SK-N-MC (cell line): ENCODE measurements at regions not wholly inside any gene's neighbourhood (a gene's known extent, or its start where the extent isn't known, plus 50 kb on each side); places are given as distances from the start of the nearest gene placed in this dataset.

Source experiments
- DNase-seq: peaks from one replicate; pipeline ENCODE4 v3.0.0-alpha.2; 2011; ENCODE audit warnings: low read depth, low spot score
- H3K27ac ChIP-seq: fragments of 200-600 bp; sonication (generic); 2 replicates; pipeline ENCODE4 v1.5.1; 2016; ENCODE audit warnings: mixed run types
- H3K36me3 ChIP-seq: fragments of 200-600 bp; sonication (generic); 2 replicates; pipeline ENCODE4 v1.6.1; 2017; ENCODE audit warnings: antibody characterized with exemption, low read length, mixed read lengths; ENCODE audit not compliant: insufficient read depth
- H3K4me3 ChIP-seq: fragments of 200-600 bp; sonication (generic); 2 replicates; pipeline ENCODE4 v1.5.1; 2016
- H3K9ac ChIP-seq: fragments of 200-600 bp; sonication (generic); 2 replicates; pipeline ENCODE4 v1.8.0; 2017; ENCODE audit warnings: mixed run types, mixed read lengths; ENCODE audit not compliant: insufficient read length
- H3K9me3 ChIP-seq: fragments of 200-600 bp; sonication (generic); 2 replicates; pipeline ENCODE4 v1.6.1; 2017; ENCODE audit warnings: low read depth, mild to moderate bottlenecking, antibody characterized with exemption, low read length, moderate library complexity, mixed read lengths
- EZH2 ChIP-seq: fragments of 200-600 bp; sonication (generic); IDR thresholded peaks from one replicate; pipeline ENCODE4 v1.6.1; 2017; ENCODE audit warnings: antibody characterized with exemption
- FOXP2 ChIP-seq: optimal IDR thresholded peaks from 2 replicates; pipeline ENCODE3; 2011; ENCODE audit warnings: mild to moderate bottlenecking, moderate library complexity; ENCODE audit not compliant: insufficient read depth; ENCODE audit errors: extremely low read length, control extremely low read depth
- POLR2AphosphoS5 ChIP-seq: IDR thresholded peaks from 2 replicates; pipeline ENCODE4 v1.6.1; 2012; ENCODE audit warnings: mild to moderate bottlenecking, low read depth, low read length, borderline replicate concordance

GRCh38 chr2:175518206-175518605 is 336.7 kb upstream of the ATP5MC3 start:
- H3K4me3 ChIP-seq: no peak overlapping the region
- H3K9ac ChIP-seq: no peak overlapping the region
- TF ChIP-seq FOXP2 (no peak), EZH2 (no peak), POLR2AphosphoS5 (no peak)
- H3K36me3 ChIP-seq: no peaks in the 10 kb centered on the region
- no peaks in the 10 kb centered on the region for H3K9me3 ChIP-seq
- no peak for DNase-seq
- no peak overlapping the region for H3K27ac ChIP-seq

- H3K9me3 ChIP-seq: no peaks in the 10 kb centered on the region
- H3K36me3 ChIP-seq: no peaks in the 10 kb centered on the region
- no peak overlapping the region for H3K9ac ChIP-seq
- H3K27ac ChIP-seq: no peak overlapping the region
- no peak for DNase-seq
- H3K4me3 ChIP-seq: no peak overlapping the region
- TF ChIP-seq EZH2: no peak
- TF ChIP-seq POLR2AphosphoS5: no peak
- TF ChIP-seq FOXP2: no peak
Measured at GRCh38 chr2:175516555-175516954, 335.0 kb upstream of the ATP5MC3 start.

- TF ChIP-seq FOXP2: no peak
- no peak for TF ChIP-seq POLR2AphosphoS5
- no peak for TF ChIP-seq EZH2
- H3K4me3 ChIP-seq: no peak overlapping the region
- no peak for DNase-seq
- no peak overlapping the region for H3K27ac ChIP-seq
- no peak overlapping the region for H3K9ac ChIP-seq
- no peaks in the 10 kb centered on the region for H3K36me3 ChIP-seq
- H3K9me3 ChIP-seq: peaks cover 3% of the 10 kb centered on the region; the same call in 1 of the 2 replicates
Measured at GRCh38 chr2:175500255-175500654, 318.7 kb upstream of the ATP5MC3 start.

- Histone ChIP-seq H3K27ac (peak overlapping the region; percentile 49; the same call in 1 of the 2 replicates), H3K36me3 (no peaks in the 10 kb centered on the region), H3K9ac (no peak overlapping the region), H3K4me3 (no peak overlapping the region), H3K9me3 (no peaks in the 10 kb centered on the region)
- TF ChIP-seq POLR2AphosphoS5: no peak
- no peak for TF ChIP-seq EZH2
- TF ChIP-seq FOXP2: no peak
- no peak for DNase-seq
Measured at GRCh38 chr2:175490360-175490791, 308.9 kb upstream of the ATP5MC3 start.

GRCh38 chr2:175478096-175478768 is 296.7 kb upstream of the ATP5MC3 start:
- H3K27ac ChIP-seq: no peak overlapping the region
- no peak for TF ChIP-seq EZH2
- no peak for TF ChIP-seq POLR2AphosphoS5
- no peak for TF ChIP-seq FOXP2

GRCh38 chr2:175476948-175477347 is 295.4 kb upstream of the ATP5MC3 start:
- no peak for TF ChIP-seq POLR2AphosphoS5
- no peak for TF ChIP-seq FOXP2
- no peak for TF ChIP-seq EZH2
- no peak overlapping the region for H3K4me3 ChIP-seq
- no peak overlapping the region for H3K27ac ChIP-seq
- DNase-seq: no peak
- H3K36me3 ChIP-seq: no peaks in the 10 kb centered on the region
- H3K9ac ChIP-seq: no peak overlapping the region
- no peaks in the 10 kb centered on the region for H3K9me3 ChIP-seq

More at GRCh38 chr2:175478096-175478768, 296.7 kb upstream of the ATP5MC3 start:
- Histone ChIP-seq H3K9me3 (no peaks in the 10 kb centered on the region), H3K4me3 (no peak overlapping the region), H3K9ac (no peak overlapping the region), H3K36me3 (no peaks in the 10 kb centered on the region)
- no peak for DNase-seq

GRCh38 chr2:175476374-175476773 is 294.9 kb upstream of the ATP5MC3 start:
- H3K36me3 ChIP-seq: no peaks in the 10 kb centered on the region
- no peak overlapping the region for H3K9ac ChIP-seq
- DNase-seq: no peak
- H3K27ac ChIP-seq: no peak overlapping the region
- no peaks in the 10 kb centered on the region for H3K9me3 ChIP-seq
- TF ChIP-seq EZH2 (no peak), FOXP2 (no peak), POLR2AphosphoS5 (no peak)
- H3K4me3 ChIP-seq: no peak overlapping the region

- Histone ChIP-seq H3K9ac (no peak overlapping the region), H3K36me3 (no peaks in the 10 kb centered on the region), H3K27ac (no peak overlapping the region), H3K4me3 (no peak overlapping the region), H3K9me3 (no peaks in the 10 kb centered on the region)
- DNase-seq: no peak
- TF ChIP-seq EZH2: no peak
- TF ChIP-seq FOXP2: no peak
- TF ChIP-seq POLR2AphosphoS5: no peak
Measured at GRCh38 chr2:175475130-175475529, 293.6 kb upstream of the ATP5MC3 start.

- Histone ChIP-seq H3K4me3 (no peak overlapping the region), H3K36me3 (no peaks in the 10 kb centered on the region), H3K9ac (no peak overlapping the region), H3K27ac (no peak overlapping the region), H3K9me3 (no peaks in the 10 kb centered on the region)
- no peak for DNase-seq
- TF ChIP-seq FOXP2 (no peak), POLR2AphosphoS5 (no peak), EZH2 (no peak)
Measured at GRCh38 chr2:175468431-175469098, 287.1 kb upstream of the ATP5MC3 start.
